NCI-H1436 treated with DMSO at 0.1 percent for 48 hours (cell line): ENCODE measurements at regions not wholly inside any gene's neighbourhood (a gene's known extent, or its start where the extent isn't known, plus 50 kb on each side); places are given as distances from the start of the nearest gene placed in this dataset.
"Not testable (repeated sequence)": the region's sequence is repeated elsewhere in the genome, so short reads cannot be mapped to it uniquely, and the experiment has no call there.

ENCODE experiments used
- DNase-seq: peaks from one replicate; lab custom pipeline; 2025; lab: John Stamatoyannopoulos, UW

GRCh38 chr10:36872702-36873393 lies 252.6 kb upstream of the ANKRD30A start:
- DNase-seq: no peak

GRCh38 chr10:36840788-36841187 lies 284.6 kb upstream of the ANKRD30A start:
- no peak for DNase-seq

- no peak for DNase-seq
These were observed 288.0 kb upstream of the ANKRD30A start for GRCh38 chr10:36837416-36837815.

GRCh38 chr10:36819781-36820180 lies 305.6 kb upstream of the ANKRD30A start:
- DNase-seq: no peak

GRCh38 chr10:36817898-36818297 lies 307.5 kb upstream of the ANKRD30A start:
- no peak for DNase-seq

- DNase-seq: no peak
These were observed 316.6 kb upstream of the ANKRD30A start for GRCh38 chr10:36808625-36809362.

- no peak for DNase-seq
These were observed 322.2 kb upstream of the ANKRD30A start for GRCh38 chr10:36803229-36803628.

GRCh38 chr10:36802490-36803153 lies 322.8 kb upstream of the ANKRD30A start:
- no peak for DNase-seq

GRCh38 chr10:36801660-36802059 lies 323.7 kb upstream of the ANKRD30A start:
- no peak for DNase-seq

- no peak for DNase-seq
These were observed 330.4 kb upstream of the ANKRD30A start for GRCh38 chr10:36794981-36795380.

GRCh38 chr10:36789974-36790373 lies 335.4 kb upstream of the ANKRD30A start:
- no peak for DNase-seq

GRCh38 chr10:36788152-36788551 lies 337.2 kb upstream of the ANKRD30A start:
- no peak for DNase-seq

GRCh38 chr10:36783400-36783799 lies 342.0 kb upstream of the ANKRD30A start:
- DNase-seq: no peak

- DNase-seq: no peak
These were observed 343.8 kb upstream of the ANKRD30A start for GRCh38 chr10:36781570-36781969.

GRCh38 chr10:36780158-36780557 lies 345.2 kb upstream of the ANKRD30A start:
- DNase-seq: no peak

GRCh38 chr10:36779238-36779846 lies 346.1 kb upstream of the ANKRD30A start:
- no peak for DNase-seq

- DNase-seq: no peak
These were observed 346.7 kb upstream of the ANKRD30A start for GRCh38 chr10:36778651-36779050.

- no peak for DNase-seq
These were observed 351.7 kb upstream of the ANKRD30A start for GRCh38 chr10:36773652-36774051.

- DNase-seq: no peak
These were observed 353.7 kb upstream of the ANKRD30A start for GRCh38 chr10:36771725-36772124.

- DNase-seq: not testable (repeated sequence)
These were observed 355.7 kb upstream of the ANKRD30A start for GRCh38 chr10:36769741-36770140.

- DNase-seq: peak; percentile 21
These were observed 358.5 kb upstream of the ANKRD30A start for GRCh38 chr10:36766940-36767339.

GRCh38 chr10:36766415-36766810 lies 359.0 kb upstream of the ANKRD30A start:
- DNase-seq: no peak
